Effector memory CD4-positive, alpha-beta T cell (primary cell): ENCODE measurements at regions not wholly inside any gene's neighbourhood (a gene's known extent, or its start where the extent isn't known, plus 50 kb on each side); places are given as distances from the start of the nearest gene placed in this dataset.
"Not testable (repeated sequence)": the region's sequence is repeated elsewhere in the genome, so short reads cannot be mapped to it uniquely, and the experiment has no call there.

Experiments used
- DNase-seq, 3 donors: peaks; one replicate each; pipeline ENCODE4 v3.0.0-alpha.2; 2020
- H3K27ac ChIP-seq: 2 replicates; pipeline ENCODE4 v1.7.0; 2013; ENCODE audit warnings: mild to moderate bottlenecking, low read length, moderate library complexity; ENCODE audit not compliant: insufficient read depth, poor library complexity, severe bottlenecking
- H3K27me3 ChIP-seq: replicated peaks from 2 replicates; pipeline ENCODE4 v1.7.0; 2013; ENCODE audit warnings: mild to moderate bottlenecking, low read length; ENCODE audit not compliant: insufficient read depth, control insufficient read depth, poor library complexity, severe bottlenecking
- H3K36me3 ChIP-seq: 2 replicates; pipeline ENCODE4 v1.7.0; 2013; ENCODE audit warnings: mild to moderate bottlenecking, low read length, moderate library complexity; ENCODE audit not compliant: control insufficient read depth, insufficient read depth
- H3K4me1 ChIP-seq: 2 replicates; pipeline ENCODE4 v1.7.0; 2013; ENCODE audit warnings: low read length, mild to moderate bottlenecking; ENCODE audit not compliant: control insufficient read depth, insufficient read depth, poor library complexity, severe bottlenecking
- H3K4me3 ChIP-seq: 2 replicates; pipeline ENCODE4 v1.7.0; 2013; ENCODE audit warnings: low read length, low read depth, mild to moderate bottlenecking; ENCODE audit not compliant: insufficient read depth, poor library complexity, severe bottlenecking
- H3K9me3 ChIP-seq: 2 replicates; pipeline ENCODE4 v1.7.0; 2013; ENCODE audit warnings: mild to moderate bottlenecking, low read length, moderate library complexity; ENCODE audit not compliant: control insufficient read depth

GRCh38 chr3:67245545-67245944, 247.4 kb downstream of the KBTBD8 start:
- no peaks in the 10 kb centered on the region for H3K27me3 ChIP-seq
- no peaks in the 10 kb centered on the region for H3K9me3 ChIP-seq
- H3K4me1 ChIP-seq: no peaks in the 10 kb centered on the region

GRCh38 chr3:67248726-67249125, 250.6 kb downstream of the KBTBD8 start:
- Histone ChIP-seq H3K36me3 (no peaks in the 10 kb centered on the region), H3K4me1 (no peaks in the 10 kb centered on the region), H3K27ac (no peak overlapping the region), H3K4me3 (no peak overlapping the region), H3K9me3 (peaks cover 1% of the 10 kb centered on the region), H3K27me3 (no peaks in the 10 kb centered on the region)
- no peak for DNase-seq

More at GRCh38 chr3:67245545-67245944, 247.4 kb downstream of the KBTBD8 start:
- H3K36me3 ChIP-seq: no peaks in the 10 kb centered on the region
- H3K27ac ChIP-seq: no peak overlapping the region
- DNase-seq: no peak
- no peak overlapping the region for H3K4me3 ChIP-seq

GRCh38 chr3:67252906-67253305, 254.8 kb downstream of the KBTBD8 start:
- H3K36me3 ChIP-seq, H3K9me3 ChIP-seq, H3K4me3 ChIP-seq, H3K27ac ChIP-seq, DNase-seq, H3K4me1 ChIP-seq, H3K27me3 ChIP-seq: not testable (repeated sequence)

GRCh38 chr3:67278015-67278618, 280.0 kb downstream of the KBTBD8 start:
- no peak overlapping the region for H3K4me3 ChIP-seq
- H3K27ac ChIP-seq: no peak overlapping the region
- H3K9me3 ChIP-seq: no peaks in the 10 kb centered on the region
- no peak for DNase-seq
- no peaks in the 10 kb centered on the region for H3K4me1 ChIP-seq
- H3K36me3 ChIP-seq: no peaks in the 10 kb centered on the region
- H3K27me3 ChIP-seq: no peaks in the 10 kb centered on the region

- no peaks in the 10 kb centered on the region for H3K9me3 ChIP-seq
- H3K4me3 ChIP-seq: no peak overlapping the region
- no peaks in the 10 kb centered on the region for H3K4me1 ChIP-seq
- H3K36me3 ChIP-seq: no peaks in the 10 kb centered on the region
- no peaks in the 10 kb centered on the region for H3K27me3 ChIP-seq
- no peak for DNase-seq
- no peak overlapping the region for H3K27ac ChIP-seq
Observed at GRCh38 chr3:67286586-67286985, 288.5 kb downstream of the KBTBD8 start.

GRCh38 chr3:67288466-67289106, 290.5 kb downstream of the KBTBD8 start:
- H3K4me1 ChIP-seq: no peaks in the 10 kb centered on the region
- H3K27ac ChIP-seq: no peak overlapping the region
- H3K9me3 ChIP-seq: no peaks in the 10 kb centered on the region
- no peak for DNase-seq
- no peak overlapping the region for H3K4me3 ChIP-seq
- H3K27me3 ChIP-seq: no peaks in the 10 kb centered on the region
- H3K36me3 ChIP-seq: no peaks in the 10 kb centered on the region

GRCh38 chr3:67289626-67290025, 291.5 kb downstream of the KBTBD8 start:
- H3K4me1 ChIP-seq: no peaks in the 10 kb centered on the region
- DNase-seq: no peak
- H3K4me3 ChIP-seq: no peak overlapping the region
- H3K27me3 ChIP-seq: no peaks in the 10 kb centered on the region
- no peaks in the 10 kb centered on the region for H3K36me3 ChIP-seq
- no peaks in the 10 kb centered on the region for H3K9me3 ChIP-seq
- no peak overlapping the region for H3K27ac ChIP-seq

GRCh38 chr3:67290438-67290837, 292.3 kb downstream of the KBTBD8 start:
- no peaks in the 10 kb centered on the region for H3K36me3 ChIP-seq
- H3K4me1 ChIP-seq: no peaks in the 10 kb centered on the region
- H3K27me3 ChIP-seq: no peaks in the 10 kb centered on the region
- no peaks in the 10 kb centered on the region for H3K9me3 ChIP-seq
- DNase-seq: no peak
- no peak overlapping the region for H3K27ac ChIP-seq
- no peak overlapping the region for H3K4me3 ChIP-seq

GRCh38 chr3:67291287-67292252, 293.5 kb downstream of the KBTBD8 start:
- H3K9me3 ChIP-seq: no peaks in the 10 kb centered on the region
- no peak for DNase-seq
- H3K36me3 ChIP-seq: no peaks in the 10 kb centered on the region
- no peak overlapping the region for H3K4me3 ChIP-seq
- no peaks in the 10 kb centered on the region for H3K27me3 ChIP-seq
- H3K27ac ChIP-seq: no peak overlapping the region
- no peaks in the 10 kb centered on the region for H3K4me1 ChIP-seq
